Prostate gland (tissue), 2 donors: ENCODE measurements at regions not wholly inside any gene's neighbourhood (a gene's known extent, or its start where the extent isn't known, plus 50 kb on each side); places are given as distances from the start of the nearest gene placed in this dataset.

ENCODE experiments used
- DNase-seq: peaks from one replicate; pipeline ENCODE4 v3.0.0-alpha.2; 2019; ENCODE audit warnings: low spot score
- H3K27ac ChIP-seq, 2 donors: fragments of 200-600 bp; sonication (generic); 2 replicates each; pipeline ENCODE4 v1.5.1; 2017 to 2019
- H3K27me3 ChIP-seq: fragments of 200-600 bp; sonication (generic); replicated peaks from 2 replicates; pipeline ENCODE4 v1.5.1; 2019; ENCODE audit not compliant: insufficient read depth
- H3K36me3 ChIP-seq, 2 donors: fragments of 200-600 bp; sonication (generic); 1 replicate in 1 of 2; 2 replicates in 1 of 2; pipeline versions ENCODE4 v1.5.1 to v1.8.1; 2017 to 2019
- H3K4me1 ChIP-seq: fragments of 200-600 bp; sonication (generic); replicated peaks from 2 replicates; pipeline ENCODE4 v1.5.1; 2019
- H3K4me3 ChIP-seq, 2 donors: fragments of 200-600 bp; sonication (generic); 2 replicates each; pipeline ENCODE4 v1.5.1; 2017 to 2019
- H3K9me3 ChIP-seq: fragments of 200-600 bp; sonication (generic); 2 replicates; pipeline ENCODE4 v1.5.1; 2017
- POLR2A ChIP-seq: fragments of 450-650 bp; IDR thresholded peaks from one replicate; pipeline ENCODE4 v1.6.1; 2016; ENCODE audit warnings: antibody characterized with exemption, mild to moderate bottlenecking
- POLR2AphosphoS5 ChIP-seq: sonication (generic); formaldehyde crosslinking; IDR thresholded peaks from one replicate; pipeline ENCODE4 v1.6.1; 2017; ENCODE audit warnings: antibody characterized with exemption
- WGBS: methylation state at CpG from one replicate; pipeline ENCODE4 v1.1.5; 2018; 5-methylcytosine and 5-hydroxymethylcytosine counted together
- intact Hi-C: fragments of 100-400 bp; cut with DNase I; formaldehyde crosslinking; loops from one replicate; pipeline ENCODE4 v1.14.2; 2022
- TF ChIP-seq, protein P1 (sequence below), 4 experiments: fragments of 200-600 bp in 2 of 4; fragments of 450-650 bp in 2 of 4; sonication (generic) in 2 of 4; IDR thresholded peaks; 1 replicate in 3 of 4; 2 replicates in 1 of 4; pipeline ENCODE4 v1.5.1; 2016 to 2019; ENCODE audit warnings: antibody characterized with exemption in 4 of 4, mild to moderate bottlenecking in 2 of 4, moderate library complexity in 2 of 4

DNA sequence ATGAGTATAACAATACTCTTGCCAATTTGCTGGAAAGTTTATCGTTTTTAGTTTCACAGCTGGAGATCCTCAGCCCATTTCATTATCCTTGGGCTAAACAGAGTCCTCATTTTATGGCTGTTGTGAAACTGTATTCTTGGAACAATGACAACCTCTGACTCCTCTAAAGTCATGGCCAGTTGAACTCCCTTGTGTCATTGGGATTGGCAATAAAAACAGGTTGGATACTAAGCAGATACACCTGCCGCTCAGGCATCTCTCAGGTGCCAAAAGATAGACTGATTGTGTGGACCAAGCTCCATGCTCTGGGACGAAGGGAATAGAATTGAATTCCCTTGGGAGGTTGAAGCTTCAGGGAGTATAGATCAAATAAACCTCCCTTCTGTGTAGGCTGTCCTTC lies 182.2 kb downstream of the WDR11 start:
- intact Hi-C loops: no loop called here
- Histone ChIP-seq H3K4me3 (no peak overlapping the region), H3K27ac (no peak overlapping the region), H3K27me3 (no peaks in the 10 kb centered on the region), H3K36me3 (no peaks in the 10 kb centered on the region), H3K4me1 (no peaks in the 10 kb centered on the region), H3K9me3 (no peaks in the 10 kb centered on the region)
- TF ChIP-seq POLR2A: no peak
- TF ChIP-seq POLR2AphosphoS5: peak; percentile 5
- WGBS: 21% methylated on average over 3 of the region's 3 CpGs
- no peak for DNase-seq

DNA sequence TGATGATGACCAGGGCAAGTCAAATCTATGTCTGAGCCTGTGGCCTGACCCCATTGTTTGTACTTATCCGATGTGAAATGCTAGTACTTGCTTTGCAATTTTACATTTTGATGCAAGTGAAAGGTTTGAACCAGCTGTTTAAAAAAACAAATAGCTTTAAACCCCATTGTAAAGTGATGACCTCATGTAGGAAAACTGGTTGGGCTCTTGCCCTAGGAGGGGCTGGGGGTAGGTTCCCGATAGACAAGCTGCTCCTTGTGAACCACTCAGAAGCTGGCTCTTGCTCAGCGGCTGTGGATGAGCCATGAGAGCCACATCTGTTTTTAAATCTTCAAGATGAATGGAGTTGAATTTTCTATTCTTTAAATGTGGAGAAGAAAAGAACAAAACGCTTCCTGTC lies 185.3 kb downstream of the WDR11 start:
- no peak for DNase-seq
- no peaks in the 10 kb centered on the region for H3K4me1 ChIP-seq
- no peaks in the 10 kb centered on the region for H3K36me3 ChIP-seq
- H3K27ac ChIP-seq: no peak overlapping the region
- H3K27me3 ChIP-seq: no peaks in the 10 kb centered on the region
- H3K4me3 ChIP-seq: no peak overlapping the region
- no peak for TF ChIP-seq POLR2A
- TF ChIP-seq, protein P1, sequence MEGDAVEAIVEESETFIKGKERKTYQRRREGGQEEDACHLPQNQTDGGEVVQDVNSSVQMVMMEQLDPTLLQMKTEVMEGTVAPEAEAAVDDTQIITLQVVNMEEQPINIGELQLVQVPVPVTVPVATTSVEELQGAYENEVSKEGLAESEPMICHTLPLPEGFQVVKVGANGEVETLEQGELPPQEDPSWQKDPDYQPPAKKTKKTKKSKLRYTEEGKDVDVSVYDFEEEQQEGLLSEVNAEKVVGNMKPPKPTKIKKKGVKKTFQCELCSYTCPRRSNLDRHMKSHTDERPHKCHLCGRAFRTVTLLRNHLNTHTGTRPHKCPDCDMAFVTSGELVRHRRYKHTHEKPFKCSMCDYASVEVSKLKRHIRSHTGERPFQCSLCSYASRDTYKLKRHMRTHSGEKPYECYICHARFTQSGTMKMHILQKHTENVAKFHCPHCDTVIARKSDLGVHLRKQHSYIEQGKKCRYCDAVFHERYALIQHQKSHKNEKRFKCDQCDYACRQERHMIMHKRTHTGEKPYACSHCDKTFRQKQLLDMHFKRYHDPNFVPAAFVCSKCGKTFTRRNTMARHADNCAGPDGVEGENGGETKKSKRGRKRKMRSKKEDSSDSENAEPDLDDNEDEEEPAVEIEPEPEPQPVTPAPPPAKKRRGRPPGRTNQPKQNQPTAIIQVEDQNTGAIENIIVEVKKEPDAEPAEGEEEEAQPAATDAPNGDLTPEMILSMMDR (IDR thresholded peaks at IDR 0.05): no peak
- TF ChIP-seq POLR2AphosphoS5: no peak
- 8% methylated on average over 4 of the region's 4 CpGs for WGBS
- intact Hi-C loops: loop anchor here (5.0 kb wide), 1 partner anchor 41 kb away; no protein-coding TSS in a partner anchor
- no peaks in the 10 kb centered on the region for H3K9me3 ChIP-seq

DNA sequence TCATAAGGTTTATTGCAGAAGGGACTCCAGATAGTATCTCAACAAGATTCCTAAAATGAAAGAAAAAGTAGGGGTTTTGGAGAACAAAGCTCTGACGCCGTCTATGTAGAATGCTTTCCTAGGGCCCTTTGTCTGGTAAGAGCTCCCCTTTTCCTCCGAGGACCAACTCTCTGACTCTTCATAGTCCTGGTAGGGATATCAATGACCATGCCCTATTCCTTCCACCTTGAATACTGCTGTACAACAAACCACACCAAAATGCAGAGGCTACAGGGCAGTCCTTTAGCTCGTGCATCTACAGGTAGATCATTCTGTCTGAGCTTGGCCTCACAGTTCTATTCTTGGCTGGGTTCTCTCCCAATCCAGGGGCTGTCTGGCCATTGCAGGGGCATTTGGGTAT lies 190.3 kb downstream of the WDR11 start:
- TF ChIP-seq POLR2AphosphoS5 (no peak), POLR2A (no peak)
- TF ChIP-seq, protein P1 (IDR thresholded peaks at IDR 0.05): no peak
- DNase-seq: no peak
- no peaks in the 10 kb centered on the region for H3K9me3 ChIP-seq
- intact Hi-C loops: no loop called here
- no peaks in the 10 kb centered on the region for H3K36me3 ChIP-seq
- no peak overlapping the region for H3K27ac ChIP-seq
- WGBS: 85% methylated on average over 4 of the region's 4 CpGs
- H3K4me1 ChIP-seq: no peaks in the 10 kb centered on the region
- no peak overlapping the region for H3K4me3 ChIP-seq
- no peaks in the 10 kb centered on the region for H3K27me3 ChIP-seq

DNA sequence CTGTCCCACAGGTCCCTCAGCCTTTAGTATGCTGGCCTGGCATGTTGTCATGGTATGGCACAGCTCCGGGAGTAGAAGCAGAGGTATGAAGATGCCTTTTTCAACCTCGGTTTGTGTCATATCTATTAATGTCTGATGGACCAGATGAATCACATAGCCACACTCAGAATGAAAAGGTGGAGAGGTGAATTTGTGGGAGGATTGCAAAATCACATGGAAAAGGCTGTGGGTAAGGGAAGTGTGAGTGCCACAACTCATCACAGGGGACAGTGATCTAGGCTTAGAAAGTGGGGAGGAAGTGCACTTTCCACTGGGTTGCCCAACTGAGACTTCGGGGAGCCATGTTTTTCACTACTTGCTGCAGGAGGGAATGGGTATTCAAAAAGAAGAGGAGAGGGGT lies 190.7 kb downstream of the WDR11 start:
- Histone ChIP-seq H3K27me3 (no peaks in the 10 kb centered on the region), H3K27ac (no peak overlapping the region), H3K4me1 (no peaks in the 10 kb centered on the region), H3K4me3 (no peak overlapping the region), H3K36me3 (no peaks in the 10 kb centered on the region), H3K9me3 (no peaks in the 10 kb centered on the region)
- intact Hi-C loops: no loop called here
- no peak for DNase-seq
- 93% methylated on average over 3 of the region's 3 CpGs for WGBS
- no peak for TF ChIP-seq POLR2AphosphoS5
- TF ChIP-seq POLR2A: no peak
- TF ChIP-seq, protein P1 (IDR thresholded peaks at IDR 0.05): no peak

DNA sequence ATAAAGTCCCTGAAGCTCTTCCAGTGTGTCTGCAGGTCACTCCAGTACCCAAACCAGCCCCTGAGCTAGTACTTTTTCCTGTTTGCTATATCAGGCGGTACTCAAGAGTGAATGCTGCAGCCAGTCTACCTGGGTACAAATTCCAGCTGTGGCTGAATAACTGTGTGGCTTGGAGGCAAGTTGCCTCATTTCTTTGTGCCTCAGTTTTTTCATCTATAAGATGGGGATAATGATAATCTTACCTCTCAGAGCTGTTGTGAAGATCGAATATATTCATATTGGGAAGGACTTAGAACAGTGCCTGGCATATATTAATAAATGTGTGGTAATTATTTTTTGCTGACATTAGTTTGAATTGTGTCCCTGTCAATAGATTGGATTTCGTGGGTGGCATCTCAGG lies 191.2 kb downstream of the WDR11 start:
- WGBS: 95% methylated on average over 3 of the region's 3 CpGs
- intact Hi-C loops: no loop called here
- H3K36me3 ChIP-seq: no peaks in the 10 kb centered on the region
- no peak overlapping the region for H3K4me3 ChIP-seq
- TF ChIP-seq POLR2AphosphoS5: no peak
- no peak for TF ChIP-seq POLR2A
- no peaks in the 10 kb centered on the region for H3K27me3 ChIP-seq
- DNase-seq: no peak
- H3K27ac ChIP-seq: no peak overlapping the region
- no peaks in the 10 kb centered on the region for H3K4me1 ChIP-seq
- no peaks in the 10 kb centered on the region for H3K9me3 ChIP-seq

DNA sequence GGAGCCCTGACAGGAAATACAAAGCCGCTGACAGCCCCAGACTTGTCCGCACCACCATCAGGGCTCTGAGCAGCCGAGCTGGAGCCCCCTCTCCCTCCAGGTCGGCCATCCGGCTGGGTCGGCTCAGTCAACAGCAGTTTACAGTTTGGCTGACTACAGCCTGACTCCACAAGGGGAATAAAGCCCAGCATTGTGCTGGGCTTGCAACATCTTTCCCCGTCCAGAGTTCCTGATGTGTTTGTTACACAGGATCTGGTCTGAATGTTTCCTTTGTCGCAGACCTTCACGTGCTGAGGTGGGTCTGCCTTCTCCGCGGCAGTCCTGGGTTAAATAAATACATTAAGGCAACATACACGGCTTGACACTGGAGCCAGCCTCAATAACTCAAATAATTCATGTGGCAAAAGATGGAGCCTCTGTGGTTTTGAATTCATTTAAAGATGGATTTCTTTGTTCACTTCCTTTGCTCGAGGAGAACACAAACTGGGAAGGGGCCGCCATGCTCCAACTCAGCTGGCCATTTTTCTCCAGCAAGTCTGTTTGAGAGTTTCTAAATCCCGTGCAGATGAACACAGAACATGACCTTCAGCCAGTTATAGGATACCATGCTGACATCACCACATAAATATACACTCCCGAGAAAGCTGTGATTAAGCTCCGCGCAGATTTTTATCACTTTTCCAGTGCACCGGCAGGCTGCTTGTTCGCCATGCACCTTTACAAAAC lies 192.1 kb downstream of the WDR11 start:
- WGBS: 52% methylated on average over 20 of the region's 20 CpGs
- Histone ChIP-seq H3K4me3 (no peak overlapping the region), H3K4me1 (no peaks in the 10 kb centered on the region), H3K27ac (no peak overlapping the region), H3K9me3 (no peaks in the 10 kb centered on the region), H3K27me3 (no peaks in the 10 kb centered on the region), H3K36me3 (no peaks in the 10 kb centered on the region)
- DNase-seq: no peak
- TF ChIP-seq, protein P1 (IDR thresholded peaks at IDR 0.05): no peak
- TF ChIP-seq POLR2A (no peak), POLR2AphosphoS5 (no peak)
- intact Hi-C loops: no loop called here
